HL-60 (cell line): ENCODE measurements at regions not wholly inside any gene's neighbourhood (a gene's known extent, or its start where the extent isn't known, plus 50 kb on each side); places are given as distances from the start of the nearest gene placed in this dataset.

Source experiments
- CTCF ChIP-seq: IDR thresholded peaks from one replicate; pipeline ENCODE4 v1.5.1; 2011; ENCODE audit warnings: low read length, control low read depth, inconsistent platforms; ENCODE audit not compliant: insufficient read depth
- REST ChIP-seq: IDR thresholded peaks from 2 replicates; pipeline ENCODE4 v1.6.1; 2012; ENCODE audit warnings: low read depth; ENCODE audit not compliant: insufficient replicate concordance

GRCh38 chr17:12571606-12572005 is 94.1 kb upstream of the MYOCD start:
- TF ChIP-seq CTCF (no peak), REST (no peak)
